Nephron progenitor cell (in vitro differentiated cells): ENCODE measurements at regions not wholly inside any gene's neighbourhood (a gene's known extent, or its start where the extent isn't known, plus 50 kb on each side); places are given as distances from the start of the nearest gene placed in this dataset.

Experiments used
- DNase-seq: peaks from one replicate; pipeline ENCODE4 v3.0.0; 2021
- H3K27ac Mint-ChIP-seq: 2 replicates; pipeline ENCODE4 v1.8.0; 2021; ENCODE audit warnings: mild to moderate bottlenecking, moderate library complexity, mixed read lengths
- H3K27me3 Mint-ChIP-seq: 2 replicates; pipeline ENCODE4 v1.8.0; 2021; ENCODE audit warnings: mild to moderate bottlenecking, low read depth, mixed read lengths; ENCODE audit not compliant: poor library complexity
- H3K36me3 Mint-ChIP-seq: 2 replicates; pipeline ENCODE4 v1.8.0; 2021; ENCODE audit warnings: low read depth, mixed read lengths
- H3K4me1 Mint-ChIP-seq: 2 replicates; pipeline ENCODE4 v1.8.0; 2021; ENCODE audit warnings: mixed read lengths
- H3K4me3 Mint-ChIP-seq: 2 replicates; pipeline ENCODE4 v1.8.0; 2021; ENCODE audit warnings: mild to moderate bottlenecking, moderate library complexity, mixed read lengths
- H3K9me3 Mint-ChIP-seq: 2 replicates; pipeline ENCODE4 v1.8.0; 2021; ENCODE audit warnings: mild to moderate bottlenecking, moderate library complexity, mixed read lengths
- CTCF ChIP-seq: fragments of 200-600 bp; sonication (generic); IDR thresholded peaks from 2 replicates; pipeline ENCODE4 v1.5.0; 2021; ENCODE audit warnings: antibody characterized with exemption

GRCh38 chr7:124989911-124990310 lies 60.3 kb upstream of the POT1 start:
- TF ChIP-seq CTCF = no peak
- no peak overlapping the region for H3K27ac Mint-ChIP-seq
- no peak overlapping the region for H3K4me3 Mint-ChIP-seq
- H3K9me3 Mint-ChIP-seq = peaks cover 6% of the 10 kb centered on the region
- H3K36me3 Mint-ChIP-seq = no peaks in the 10 kb centered on the region
- no peaks in the 10 kb centered on the region for H3K4me1 Mint-ChIP-seq
- no peak for DNase-seq
- no peaks in the 10 kb centered on the region for H3K27me3 Mint-ChIP-seq
